ENCODE measurements at regions not wholly inside any gene's neighbourhood (a gene's known extent, or its start where the extent isn't known, plus 50 kb on each side); places are given as distances from the start of the nearest gene placed in this dataset.

- no peaks in the 10 kb centered on the region for H3K27me3 ChIP-seq (ENCODE audit: control insufficient read depth, insufficient read depth, low read length)
- H3K36me3 ChIP-seq (replicated peaks; ENCODE audit: control insufficient read depth, insufficient read depth, low read length) = no peaks in the 10 kb centered on the region
- DNase-seq = no peak
- H3K4me3 ChIP-seq (ENCODE audit: insufficient read depth, low read depth, low read length) = no peak overlapping the region
Observed at GRCh38 chr1:114295321-114295720, 141.7 kb upstream of the SYT6 start.

GRCh38 chr1:114292835-114293234 lies 139.2 kb upstream of the SYT6 start:
- H3K36me3 ChIP-seq (replicated peaks; ENCODE audit: control insufficient read depth, insufficient read depth, low read length) = no peaks in the 10 kb centered on the region
- H3K27me3 ChIP-seq (ENCODE audit: control insufficient read depth, insufficient read depth, low read length) = no peaks in the 10 kb centered on the region
- DNase-seq = no peak
- no peak overlapping the region for H3K4me3 ChIP-seq (ENCODE audit: insufficient read depth, low read depth, low read length)

DNA sequence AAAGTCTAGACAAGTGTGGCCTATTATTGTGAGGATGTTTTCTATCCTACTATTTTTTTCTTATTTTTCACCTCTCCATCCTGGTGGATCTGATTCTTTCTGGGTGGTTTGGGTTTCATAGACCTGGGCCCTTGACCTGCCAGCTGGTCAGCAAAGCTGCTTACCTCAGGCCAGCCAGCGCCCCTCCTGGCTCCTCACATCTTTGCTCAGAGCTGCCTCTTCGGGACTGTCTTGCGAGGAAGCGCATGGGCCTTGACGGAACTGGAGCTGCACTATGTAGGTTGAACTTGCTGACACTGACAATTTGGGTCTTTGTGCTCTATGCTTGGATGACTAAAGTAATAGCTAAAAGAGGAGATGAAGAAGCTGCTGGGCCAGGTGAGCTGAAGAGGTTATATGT lies 138.5 kb upstream of the SYT6 start:
- Histone ChIP-seq H3K27me3 (ENCODE audit: control insufficient read depth, insufficient read depth, low read length) (no peaks in the 10 kb centered on the region), H3K36me3 (replicated peaks; ENCODE audit: control insufficient read depth, insufficient read depth, low read length) (no peaks in the 10 kb centered on the region), H3K4me3 (ENCODE audit: insufficient read depth, low read depth, low read length) (no peak overlapping the region)
- DNase-seq = no peak

GRCh38 chr1:114290776-114291175 lies 137.1 kb upstream of the SYT6 start:
- DNase-seq = no peak
- Histone ChIP-seq H3K36me3 (replicated peaks; ENCODE audit: control insufficient read depth, insufficient read depth, low read length) (no peaks in the 10 kb centered on the region), H3K27me3 (ENCODE audit: control insufficient read depth, insufficient read depth, low read length) (no peaks in the 10 kb centered on the region), H3K4me3 (ENCODE audit: insufficient read depth, low read depth, low read length) (no peak overlapping the region)

- Histone ChIP-seq H3K4me3 (ENCODE audit: insufficient read depth, low read depth, low read length) (no peak overlapping the region), H3K27me3 (ENCODE audit: control insufficient read depth, insufficient read depth, low read length) (no peaks in the 10 kb centered on the region), H3K36me3 (replicated peaks; ENCODE audit: control insufficient read depth, insufficient read depth, low read length) (no peaks in the 10 kb centered on the region)
- DNase-seq = no peak
Observed at GRCh38 chr1:114290341-114290740, 136.7 kb upstream of the SYT6 start.

DNA sequence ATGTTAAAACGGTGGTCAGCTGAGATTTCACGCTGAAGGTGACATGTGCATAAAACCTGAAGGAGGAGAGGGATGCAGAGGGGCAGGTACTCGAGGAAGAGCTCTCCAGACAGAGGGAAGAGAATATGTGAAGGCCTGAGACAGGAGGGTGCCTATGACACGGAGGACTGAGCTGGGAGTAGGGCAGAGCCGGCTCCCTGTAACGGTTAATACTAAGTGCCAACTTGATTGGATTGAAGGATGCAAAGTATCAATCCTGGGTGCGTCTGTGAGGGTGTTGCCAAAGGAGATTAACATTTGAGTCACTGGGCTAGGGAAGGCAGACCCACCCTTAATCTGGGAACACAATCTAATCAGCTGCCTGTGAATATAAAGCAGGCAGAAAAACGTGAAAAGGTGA lies 136.2 kb upstream of the SYT6 start:
- no peak overlapping the region for H3K4me3 ChIP-seq (ENCODE audit: insufficient read depth, low read depth, low read length)
- no peaks in the 10 kb centered on the region for H3K36me3 ChIP-seq (replicated peaks; ENCODE audit: control insufficient read depth, insufficient read depth, low read length)
- no peaks in the 10 kb centered on the region for H3K27me3 ChIP-seq (ENCODE audit: control insufficient read depth, insufficient read depth, low read length)
- no peak for DNase-seq

DNA sequence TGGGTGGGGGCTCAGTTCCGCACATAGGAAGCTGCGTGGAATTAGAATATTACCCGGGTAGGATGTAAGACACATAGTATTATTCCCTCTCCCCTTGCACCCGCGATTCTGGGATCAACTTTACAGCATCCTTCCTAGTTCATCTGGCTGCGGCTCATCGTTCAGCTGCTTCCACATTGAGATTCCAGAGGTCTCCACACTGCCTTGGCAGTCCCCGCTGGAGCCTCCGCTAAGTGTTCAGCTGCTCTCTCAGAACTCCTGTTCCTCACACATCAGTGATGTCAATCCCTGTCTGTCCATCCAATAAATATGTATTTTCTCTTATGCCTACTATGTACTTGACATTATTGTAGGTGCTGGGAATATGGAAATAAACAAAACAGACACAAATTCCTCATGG lies 135.6 kb upstream of the SYT6 start:
- Histone ChIP-seq H3K4me3 (ENCODE audit: insufficient read depth, low read depth, low read length) (no peak overlapping the region), H3K27me3 (ENCODE audit: control insufficient read depth, insufficient read depth, low read length) (no peaks in the 10 kb centered on the region), H3K36me3 (replicated peaks; ENCODE audit: control insufficient read depth, insufficient read depth, low read length) (no peaks in the 10 kb centered on the region)
- no peak for DNase-seq

GRCh38 chr1:114286960-114287359 lies 133.3 kb upstream of the SYT6 start:
- no peaks in the 10 kb centered on the region for H3K27me3 ChIP-seq (ENCODE audit: control insufficient read depth, insufficient read depth, low read length)
- H3K4me3 ChIP-seq (ENCODE audit: insufficient read depth, low read depth, low read length) = no peak overlapping the region
- DNase-seq = no peak
- no peaks in the 10 kb centered on the region for H3K36me3 ChIP-seq (replicated peaks; ENCODE audit: control insufficient read depth, insufficient read depth, low read length)

DNA sequence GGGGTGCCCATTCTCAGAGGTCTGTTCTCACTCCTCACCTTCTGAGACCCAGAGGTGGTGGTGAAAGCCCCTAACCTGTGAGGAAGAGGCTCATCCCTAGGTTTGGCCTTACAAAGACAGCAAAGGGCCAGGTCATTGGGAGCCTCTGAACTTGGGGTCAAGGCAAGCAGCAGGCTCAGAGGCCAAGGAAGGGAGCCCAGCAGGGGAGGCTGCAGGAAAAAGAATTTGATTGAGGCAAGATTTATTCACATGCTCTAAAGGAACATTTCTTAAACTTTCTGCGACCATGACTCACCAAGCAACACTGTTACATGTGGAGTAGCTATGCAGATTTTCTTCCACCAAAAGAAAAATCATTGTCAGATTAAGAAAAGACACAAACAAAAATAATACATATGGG lies 132.5 kb upstream of the SYT6 start:
- Histone ChIP-seq H3K36me3 (replicated peaks; ENCODE audit: control insufficient read depth, insufficient read depth, low read length) (no peaks in the 10 kb centered on the region), H3K4me3 (ENCODE audit: insufficient read depth, low read depth, low read length) (no peak overlapping the region), H3K27me3 (ENCODE audit: control insufficient read depth, insufficient read depth, low read length) (no peaks in the 10 kb centered on the region)
- no peak for DNase-seq

- peak; percentile 74 for DNase-seq
- Histone ChIP-seq H3K4me3 (ENCODE audit: insufficient read depth, low read depth, low read length) (no peak overlapping the region), H3K27me3 (ENCODE audit: control insufficient read depth, insufficient read depth, low read length) (no peaks in the 10 kb centered on the region), H3K36me3 (replicated peaks; ENCODE audit: control insufficient read depth, insufficient read depth, low read length) (no peaks in the 10 kb centered on the region)
Observed at GRCh38 chr1:114282751-114283403, 129.2 kb upstream of the SYT6 start.

DNA sequence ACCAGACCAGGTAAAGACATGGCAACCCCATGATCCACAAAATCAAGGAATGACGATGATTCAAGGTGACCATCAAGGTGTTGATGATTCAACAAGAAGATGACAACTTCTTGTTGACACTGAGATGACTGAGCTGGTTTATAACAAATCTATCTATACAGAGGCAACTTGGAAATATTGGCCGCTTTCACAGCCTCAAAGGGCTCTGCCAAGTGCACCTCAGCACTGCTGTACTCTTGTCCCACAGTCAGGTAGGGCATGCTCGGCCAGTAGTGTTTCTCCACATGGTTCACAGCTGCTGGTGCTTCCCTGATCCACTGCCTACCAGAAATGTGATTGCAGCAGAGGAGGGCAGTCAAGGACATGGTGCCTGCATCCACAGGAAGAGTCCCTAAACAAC lies 125.2 kb upstream of the SYT6 start:
- Histone ChIP-seq H3K4me3 (ENCODE audit: insufficient read depth, low read depth, low read length) (no peak overlapping the region), H3K36me3 (replicated peaks; ENCODE audit: control insufficient read depth, insufficient read depth, low read length) (no peaks in the 10 kb centered on the region), H3K27me3 (ENCODE audit: control insufficient read depth, insufficient read depth, low read length) (no peaks in the 10 kb centered on the region)
- no peak for DNase-seq

DNA sequence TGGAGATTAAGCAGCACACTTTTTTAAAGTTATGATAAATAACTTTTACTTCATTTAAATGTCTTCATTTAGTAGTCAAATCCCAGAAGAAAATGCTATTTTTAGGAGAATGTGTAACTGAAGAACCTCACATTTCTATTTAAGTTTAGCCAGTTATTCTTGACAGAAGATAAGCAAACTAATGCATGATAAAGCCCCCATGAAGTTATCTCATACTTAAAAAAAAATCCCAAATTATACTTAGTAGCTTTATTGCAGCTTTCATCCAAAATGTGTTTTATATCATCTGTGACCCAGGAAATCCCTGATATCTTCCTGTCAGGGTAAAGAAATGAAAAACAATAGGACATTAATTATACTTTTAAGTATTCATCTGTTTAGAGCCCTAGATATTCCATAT lies 124.8 kb upstream of the SYT6 start:
- Histone ChIP-seq H3K36me3 (replicated peaks; ENCODE audit: control insufficient read depth, insufficient read depth, low read length) (no peaks in the 10 kb centered on the region), H3K27me3 (ENCODE audit: control insufficient read depth, insufficient read depth, low read length) (no peaks in the 10 kb centered on the region), H3K4me3 (ENCODE audit: insufficient read depth, low read depth, low read length) (no peak overlapping the region)
- no peak for DNase-seq

DNA sequence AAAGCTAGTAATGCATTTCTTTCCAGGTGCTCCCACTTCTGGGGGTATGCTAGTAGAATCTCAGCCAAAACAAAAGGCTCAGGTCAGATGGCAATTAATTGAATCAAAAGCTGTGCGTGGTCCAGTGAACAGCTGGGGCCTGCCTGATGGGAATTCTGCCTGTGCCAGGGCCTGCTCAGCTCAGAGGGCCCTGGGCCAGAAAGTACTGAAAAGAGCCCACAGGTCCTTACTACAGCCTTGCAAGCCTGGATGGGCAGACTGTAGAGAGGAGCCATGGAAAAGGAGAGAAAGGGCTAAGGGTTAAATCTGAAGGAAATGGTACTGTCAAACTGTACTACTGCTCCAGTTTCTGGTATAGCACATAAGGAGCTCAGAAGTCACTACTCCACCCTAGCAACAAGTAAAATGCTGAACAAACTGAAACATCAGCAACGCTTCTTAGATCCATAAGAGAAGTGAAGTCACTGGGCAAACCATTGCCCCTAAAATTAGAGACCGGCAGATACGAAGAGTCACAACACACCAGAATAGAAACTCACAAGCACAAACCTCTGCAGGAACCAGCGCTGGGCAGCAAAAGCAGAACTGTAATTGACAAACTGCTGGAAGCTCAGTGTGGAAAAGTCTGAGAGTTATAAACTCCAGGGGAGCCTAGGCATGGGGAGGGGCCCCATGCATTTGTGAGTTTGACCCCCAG lies 121.1 kb upstream of the SYT6 start:
- no peaks in the 10 kb centered on the region for H3K27me3 ChIP-seq (ENCODE audit: control insufficient read depth, insufficient read depth, low read length)
- H3K36me3 ChIP-seq (replicated peaks; ENCODE audit: control insufficient read depth, insufficient read depth, low read length) = no peaks in the 10 kb centered on the region
- no peak for DNase-seq
- no peak overlapping the region for H3K4me3 ChIP-seq (ENCODE audit: insufficient read depth, low read depth, low read length)

- DNase-seq = no peak
- no peak overlapping the region for H3K4me3 ChIP-seq (ENCODE audit: insufficient read depth, low read depth, low read length)
- no peaks in the 10 kb centered on the region for H3K36me3 ChIP-seq (replicated peaks; ENCODE audit: control insufficient read depth, insufficient read depth, low read length)
- H3K27me3 ChIP-seq (ENCODE audit: control insufficient read depth, insufficient read depth, low read length) = no peaks in the 10 kb centered on the region
Observed at GRCh38 chr1:114272593-114272992, 118.9 kb upstream of the SYT6 start.

DNA sequence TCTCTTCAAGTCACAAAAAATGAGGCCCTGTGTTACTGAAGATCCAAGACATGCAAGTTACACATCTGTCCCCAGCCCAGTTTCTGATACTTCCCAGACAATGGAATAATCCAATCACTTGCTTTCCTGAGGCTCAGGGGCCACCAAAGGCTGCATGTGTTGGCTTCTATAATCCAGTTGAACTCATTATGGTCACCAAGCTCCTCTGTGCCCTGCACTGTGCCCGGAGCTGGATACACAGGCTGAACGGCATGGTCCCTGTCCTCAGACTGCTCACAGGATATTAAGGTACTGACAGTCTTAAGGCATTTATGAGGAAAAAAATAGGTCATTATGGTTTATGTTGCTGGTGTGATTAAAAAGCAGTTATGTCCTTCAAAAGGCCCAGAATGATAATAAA lies 117.0 kb upstream of the SYT6 start:
- Histone ChIP-seq H3K27me3 (ENCODE audit: control insufficient read depth, insufficient read depth, low read length) (no peaks in the 10 kb centered on the region), H3K36me3 (replicated peaks; ENCODE audit: control insufficient read depth, insufficient read depth, low read length) (no peaks in the 10 kb centered on the region), H3K4me3 (ENCODE audit: insufficient read depth, low read depth, low read length) (no peak overlapping the region)
- DNase-seq = no peak
